DMS153 treated with DMSO at 0.1 percent for 48 hours (cell line): ENCODE measurements at regions not wholly inside any gene's neighbourhood (a gene's known extent, or its start where the extent isn't known, plus 50 kb on each side); places are given as distances from the start of the nearest gene placed in this dataset.

Experiments used
- DNase-seq: peaks from one replicate; lab custom pipeline; 2025; ENCODE audit not compliant: unreplicated experiment; lab: John Stamatoyannopoulos, UW

GRCh38 chr2:129069875-129070594 is 751.4 kb upstream of the HS6ST1 start:
- DNase-seq: peak; percentile 35

GRCh38 chr2:129070663-129071062 is 752.0 kb upstream of the HS6ST1 start:
- DNase-seq: no peak

GRCh38 chr2:129071531-129071930 is 752.9 kb upstream of the HS6ST1 start:
- DNase-seq: no peak

DNA sequence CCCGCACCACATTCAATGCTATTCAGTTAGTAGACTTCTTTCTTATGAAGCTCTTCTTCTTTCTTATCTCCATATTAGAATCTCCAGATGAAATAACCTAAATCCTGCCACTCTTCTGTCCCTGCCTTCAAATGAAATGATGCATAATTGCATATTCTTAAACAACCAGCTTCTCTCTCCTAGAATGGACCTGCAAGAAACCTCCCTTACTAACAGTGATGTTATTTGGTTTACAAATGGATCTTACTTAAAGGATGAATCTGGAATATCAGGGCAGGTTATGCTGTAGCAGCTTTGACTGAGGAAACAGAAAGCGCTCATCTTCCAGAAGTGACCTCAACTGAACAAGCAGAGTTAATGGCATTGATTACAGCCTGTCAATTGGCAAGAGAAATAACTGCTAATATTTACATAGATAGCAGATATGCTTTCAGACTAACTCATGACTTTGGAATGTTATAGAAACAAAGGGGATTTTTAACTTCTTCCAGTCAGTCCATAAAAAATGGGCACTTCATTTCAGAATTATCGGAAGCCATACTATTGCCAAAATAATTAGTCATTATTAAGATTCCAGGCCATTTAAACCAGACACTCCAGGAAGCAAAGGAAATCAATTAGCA is 755.7 kb upstream of the HS6ST1 start:
- no peak for DNase-seq

DNA sequence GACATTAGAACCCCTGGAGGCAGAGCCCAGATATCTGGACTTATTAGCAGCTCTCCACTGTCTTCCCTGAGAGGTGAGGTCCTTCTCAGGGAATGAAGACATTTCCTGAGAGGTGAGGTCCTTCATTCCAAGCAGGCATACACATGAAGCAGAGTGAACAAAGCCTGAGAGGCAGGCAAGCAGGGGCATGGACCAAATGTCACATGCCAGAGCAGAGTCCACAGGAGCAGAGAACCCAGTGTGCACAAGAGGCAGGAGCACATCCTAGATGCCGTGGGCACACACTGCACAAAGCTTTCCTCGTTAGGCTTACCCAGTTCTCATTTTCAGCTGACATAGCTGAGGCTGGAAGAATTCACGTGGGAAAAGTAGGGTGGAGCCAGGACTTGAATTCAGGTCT is 759.9 kb upstream of the HS6ST1 start:
- no peak for DNase-seq

DNA sequence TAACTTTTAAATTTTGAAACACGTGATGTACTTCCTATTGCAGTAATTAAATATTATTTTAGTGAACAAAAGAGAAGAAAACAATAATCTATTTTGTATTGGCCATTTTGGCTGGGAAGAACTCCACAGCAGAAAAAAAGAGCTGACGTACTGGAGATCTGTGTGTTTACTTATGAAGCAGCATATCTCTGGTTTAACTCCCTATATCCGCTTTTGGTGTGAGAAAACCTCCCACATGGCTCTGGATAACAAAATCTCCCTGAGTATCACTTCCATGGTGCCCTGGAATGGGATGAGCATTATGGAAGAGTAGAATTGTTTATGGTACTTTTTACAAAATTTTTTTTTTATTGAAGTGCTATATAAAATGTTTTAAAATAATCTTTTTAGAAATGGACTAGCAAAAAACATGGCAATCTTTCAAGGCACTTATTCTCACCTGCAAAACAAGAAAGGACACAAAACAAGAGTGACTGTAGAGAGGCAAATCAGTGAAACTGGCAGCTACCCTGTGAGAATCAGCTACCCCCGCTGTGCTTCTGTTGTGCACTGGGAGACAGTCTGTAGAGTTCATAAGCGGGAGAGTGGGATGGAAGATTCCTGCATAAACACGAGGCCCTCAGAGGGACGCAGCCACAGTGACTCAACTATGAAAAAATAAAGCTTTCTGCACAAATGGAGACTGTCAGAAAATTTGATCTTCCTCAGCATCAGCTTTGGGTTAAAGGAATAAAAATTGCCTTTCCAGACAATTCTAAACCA is 762.2 kb upstream of the HS6ST1 start:
- DNase-seq: no peak

- DNase-seq: no peak
These were observed 766.7 kb upstream of the HS6ST1 start for GRCh38 chr2:129085386-129085785.

DNA sequence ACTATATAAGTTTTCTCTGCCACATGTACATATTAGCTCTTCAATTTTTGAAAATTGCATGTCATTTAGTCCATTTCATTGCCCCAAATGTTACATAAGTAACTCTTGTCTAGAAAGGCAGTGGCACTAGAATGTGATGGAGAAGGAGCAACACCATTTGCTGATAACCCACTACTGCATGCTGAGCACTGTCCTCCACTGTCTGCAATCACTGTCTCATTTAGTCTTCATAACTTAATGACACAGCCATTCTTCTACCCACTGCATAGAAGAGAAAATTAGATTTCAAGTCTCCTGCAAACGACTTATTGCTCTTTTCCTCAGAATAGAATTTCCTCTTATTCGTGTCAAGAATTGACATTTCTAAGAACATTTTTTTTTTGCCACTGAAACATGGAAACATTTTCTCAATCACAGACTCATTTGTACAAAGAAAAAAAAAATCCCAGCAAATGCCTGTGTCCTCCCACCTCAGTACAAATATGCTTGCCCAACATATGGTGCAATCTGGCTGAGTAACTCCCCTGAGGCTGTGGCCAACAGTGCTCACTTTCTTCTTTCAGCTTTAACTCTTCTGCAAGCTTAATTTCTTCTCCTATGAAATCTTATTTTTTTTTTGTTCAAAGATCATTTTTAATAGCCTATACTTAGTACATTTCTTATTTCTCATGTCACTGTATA is 768.6 kb upstream of the HS6ST1 start:
- DNase-seq: no peak

GRCh38 chr2:129091620-129092019 is 773.0 kb upstream of the HS6ST1 start:
- no peak for DNase-seq

- peak; percentile 63 for DNase-seq
These were observed 774.3 kb upstream of the HS6ST1 start for GRCh38 chr2:129092956-129093355.

GRCh38 chr2:129101186-129101585 is 782.5 kb upstream of the HS6ST1 start:
- no peak for DNase-seq

GRCh38 chr2:129103936-129104878 is 785.5 kb upstream of the HS6ST1 start:
- DNase-seq: no peak

DNA sequence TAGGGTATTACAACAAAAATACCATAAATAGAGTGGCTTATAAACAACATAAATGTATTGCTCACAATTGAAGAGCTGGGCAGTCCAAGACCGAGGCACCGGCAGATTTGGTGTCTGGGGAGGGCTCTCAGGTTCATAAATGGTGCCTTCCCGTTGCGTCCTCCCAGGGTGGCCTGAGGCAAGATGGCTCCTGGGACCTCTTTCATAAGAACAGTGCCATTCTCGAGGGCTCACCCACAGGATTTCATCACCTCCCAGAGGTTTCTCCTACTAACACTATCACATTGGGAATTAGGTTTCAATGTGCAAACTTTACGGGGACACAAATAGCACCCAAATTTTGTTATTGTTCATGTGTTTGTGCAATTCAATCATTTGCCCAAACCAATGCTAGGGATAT is 793.5 kb upstream of the HS6ST1 start:
- DNase-seq: no peak

DNA sequence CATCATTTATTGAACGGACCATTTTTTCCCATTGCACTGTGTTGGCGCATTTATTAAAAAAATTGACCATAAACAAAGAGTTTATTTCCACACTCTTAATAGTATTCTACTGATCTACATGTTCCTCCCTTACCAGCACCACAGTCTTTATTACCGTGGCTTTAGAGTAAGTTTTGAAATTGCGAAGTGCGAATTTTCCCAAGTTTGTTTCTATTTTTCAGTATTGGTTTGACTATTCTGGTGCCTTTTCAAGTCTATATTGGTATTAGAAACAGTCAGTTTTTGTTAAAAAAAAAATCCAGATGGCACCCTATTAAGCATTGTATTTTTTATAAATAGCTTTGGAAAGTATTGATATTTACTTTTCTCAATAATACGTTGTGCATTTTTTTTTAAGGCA is 795.1 kb upstream of the HS6ST1 start:
- no peak for DNase-seq

DNA sequence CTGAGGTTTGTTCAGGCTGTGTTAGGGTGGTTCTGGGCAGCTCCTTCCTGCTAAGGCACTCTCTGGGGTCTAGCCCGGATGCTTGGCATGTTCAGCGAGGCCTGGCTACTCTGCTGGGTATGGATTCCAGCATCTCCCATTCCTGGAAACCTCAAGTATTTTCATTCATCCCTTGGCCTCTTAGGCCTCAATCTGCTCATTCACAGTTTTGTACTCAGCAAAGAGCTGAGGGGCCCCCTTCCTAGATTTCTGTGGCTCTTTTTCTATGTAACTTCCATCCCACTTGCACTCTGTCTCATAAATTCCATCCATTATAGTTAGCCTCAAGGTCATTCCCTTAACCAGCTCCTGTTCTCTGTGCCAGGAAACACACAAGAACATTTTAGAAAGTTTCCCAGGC is 798.8 kb upstream of the HS6ST1 start:
- no peak for DNase-seq

DNA sequence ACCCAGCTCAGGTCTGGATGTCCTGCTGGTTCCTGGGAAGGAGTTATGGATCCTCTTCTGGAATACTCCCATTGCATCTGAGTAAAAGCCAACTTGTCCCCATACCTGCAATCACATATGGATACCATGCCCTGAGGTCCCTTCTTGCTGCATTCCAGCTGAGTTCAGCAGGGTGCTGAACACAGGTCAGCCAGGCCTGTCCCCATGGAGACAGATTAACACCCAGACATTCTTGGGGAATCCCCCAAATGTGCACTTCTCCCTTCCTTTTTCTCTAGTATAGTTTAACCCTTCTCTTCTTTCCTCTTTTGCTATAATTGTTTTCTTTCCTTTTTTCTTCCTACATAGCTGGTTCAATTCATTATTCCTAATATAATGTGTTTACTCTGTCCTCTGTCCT is 799.6 kb upstream of the HS6ST1 start:
- DNase-seq: no peak

DNA sequence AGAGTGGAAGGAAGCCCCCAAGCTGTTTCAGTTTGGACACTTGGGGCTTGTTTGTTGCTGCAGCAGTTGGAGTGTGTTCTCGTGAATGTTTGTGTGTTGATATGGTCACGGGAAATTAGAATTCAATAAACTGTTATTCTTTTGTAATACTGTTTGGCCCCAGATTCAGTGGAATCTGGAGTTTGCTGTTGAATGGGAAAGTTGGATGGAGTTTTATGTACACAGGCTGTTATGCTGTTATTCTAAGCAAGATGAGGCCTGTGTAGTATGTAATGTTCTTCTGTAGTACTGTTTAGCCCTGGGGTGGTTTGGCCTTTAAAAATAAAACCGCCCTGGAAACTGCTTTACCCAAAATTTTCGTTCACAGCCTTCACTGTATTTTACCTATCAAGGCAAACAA is 810.4 kb upstream of the HS6ST1 start:
- DNase-seq: no peak

DNA sequence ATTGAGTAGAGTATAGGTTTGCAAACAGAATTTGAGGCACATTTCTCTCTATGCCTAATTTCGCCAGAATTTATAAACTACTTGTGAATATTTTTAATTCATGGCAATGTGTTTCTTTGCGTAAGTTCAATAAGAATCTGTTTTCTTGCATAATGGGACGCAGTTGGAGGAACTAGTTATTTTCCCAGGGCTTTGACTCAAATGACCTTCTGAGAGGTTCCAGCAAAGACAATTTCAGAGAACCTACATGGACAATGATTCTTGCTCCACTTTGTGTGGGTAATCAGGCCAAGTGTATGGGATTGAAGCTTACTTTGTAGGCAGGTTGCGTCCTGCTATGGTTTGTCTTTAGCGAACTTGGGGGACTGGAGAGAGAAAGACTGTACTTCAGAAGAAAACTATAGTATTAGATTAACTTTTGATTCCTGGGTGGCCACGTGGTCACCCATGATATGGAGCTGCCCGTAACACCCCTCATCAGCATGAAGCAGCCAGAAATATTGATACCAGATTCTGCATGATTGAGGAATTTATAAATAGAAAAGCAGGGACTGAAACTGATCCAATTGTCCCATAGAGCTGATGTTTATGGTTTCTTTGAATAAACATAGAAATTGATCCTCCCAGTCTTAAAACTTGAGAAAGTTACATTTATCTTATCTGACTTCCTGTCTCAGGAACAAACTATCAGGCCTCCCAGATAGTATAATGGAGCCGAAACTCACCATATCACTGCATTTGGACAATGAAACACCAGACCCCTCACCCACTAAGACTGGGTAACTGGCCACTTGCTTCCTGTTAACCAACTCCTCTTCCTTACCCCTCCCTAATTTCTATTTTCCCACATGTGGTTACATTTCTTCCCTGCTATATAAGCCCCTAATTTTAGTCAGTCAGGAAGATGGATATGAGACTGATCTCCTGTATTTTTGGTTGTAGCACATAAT is 815.3 kb upstream of the HS6ST1 start:
- DNase-seq: no peak

DNA sequence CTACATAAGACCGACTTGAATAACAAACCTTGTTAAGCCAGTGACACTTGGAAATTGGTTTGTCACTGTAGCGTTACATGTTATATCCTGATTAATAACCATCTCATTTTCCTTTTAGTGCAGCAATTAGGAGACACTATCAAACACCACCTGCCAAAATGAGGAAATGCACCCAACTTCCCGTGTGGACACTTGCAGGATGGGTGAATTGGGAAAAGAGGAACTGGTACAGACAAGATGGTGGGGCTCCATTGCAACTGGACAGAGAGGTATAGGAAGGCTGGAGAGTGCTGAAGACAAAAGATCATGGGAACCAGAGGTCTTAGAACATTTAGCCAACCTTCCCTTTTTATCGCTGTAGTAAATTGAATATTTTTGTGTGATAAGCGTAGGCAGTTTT is 816.3 kb upstream of the HS6ST1 start:
- no peak for DNase-seq
